ENCODE measurements at regions not wholly inside any gene's neighbourhood (a gene's known extent, or its start where the extent isn't known, plus 50 kb on each side); places are given as distances from the start of the nearest gene placed in this dataset.

- Mint-ChIP-seq H3K4me3 (ENCODE audit: low read depth) (no peak overlapping the region), H3K9me3 (peaks cover 38% of the 10 kb centered on the region), H3K4me1 (ENCODE audit: low read depth) (no peaks in the 10 kb centered on the region), H3K27ac (no peak overlapping the region), H3K27me3 (ENCODE audit: low read depth) (no peaks in the 10 kb centered on the region), H3K36me3 (ENCODE audit: low read depth) (no peaks in the 10 kb centered on the region)
- intact Hi-C loops (cut with micrococcal nuclease): no loop called here
- DNase-seq (ENCODE audit: low spot score): no peak
These were observed 775.3 kb upstream of the POM121L12 start for GRCh38 chr7:52260046-52260665.

- intact Hi-C loops (cut with micrococcal nuclease): no loop called here
- H3K27ac Mint-ChIP-seq: no peak overlapping the region
These were observed 777.5 kb upstream of the POM121L12 start for GRCh38 chr7:52257890-52258289.

GRCh38 chr7:52254396-52255010 lies 780.9 kb upstream of the POM121L12 start:
- peaks cover 32% of the 10 kb centered on the region for H3K9me3 Mint-ChIP-seq
- no peaks in the 10 kb centered on the region for H3K36me3 Mint-ChIP-seq (ENCODE audit: low read depth)
- H3K27me3 Mint-ChIP-seq (ENCODE audit: low read depth): no peaks in the 10 kb centered on the region
- no peaks in the 10 kb centered on the region for H3K4me1 Mint-ChIP-seq (ENCODE audit: low read depth)
- DNase-seq (ENCODE audit: low spot score): no peak
- intact Hi-C loops (cut with micrococcal nuclease): no loop called here
- H3K4me3 Mint-ChIP-seq (ENCODE audit: low read depth): no peak overlapping the region
- no peak overlapping the region for H3K27ac Mint-ChIP-seq

More at GRCh38 chr7:52257890-52258289, 777.5 kb upstream of the POM121L12 start:
- Mint-ChIP-seq H3K36me3 (ENCODE audit: low read depth) (no peaks in the 10 kb centered on the region), H3K27me3 (ENCODE audit: low read depth) (no peaks in the 10 kb centered on the region), H3K9me3 (peaks cover 25% of the 10 kb centered on the region), H3K4me3 (ENCODE audit: low read depth) (no peak overlapping the region), H3K4me1 (ENCODE audit: low read depth) (no peaks in the 10 kb centered on the region)
- DNase-seq (ENCODE audit: low spot score): no peak

GRCh38 chr7:52253953-52254352 lies 781.5 kb upstream of the POM121L12 start:
- Mint-ChIP-seq H3K36me3 (ENCODE audit: low read depth) (no peaks in the 10 kb centered on the region), H3K27me3 (ENCODE audit: low read depth) (no peaks in the 10 kb centered on the region), H3K4me3 (ENCODE audit: low read depth) (no peak overlapping the region), H3K4me1 (ENCODE audit: low read depth) (no peaks in the 10 kb centered on the region), H3K27ac (no peak overlapping the region), H3K9me3 (peaks cover 35% of the 10 kb centered on the region)
- DNase-seq (ENCODE audit: low spot score): no peak
- intact Hi-C loops (cut with micrococcal nuclease): no loop called here

GRCh38 chr7:52249741-52250140 lies 785.7 kb upstream of the POM121L12 start:
- Mint-ChIP-seq H3K36me3 (ENCODE audit: low read depth) (no peaks in the 10 kb centered on the region), H3K27ac (no peak overlapping the region), H3K4me1 (ENCODE audit: low read depth) (no peaks in the 10 kb centered on the region), H3K4me3 (ENCODE audit: low read depth) (no peak overlapping the region), H3K27me3 (ENCODE audit: low read depth) (no peaks in the 10 kb centered on the region), H3K9me3 (peaks cover 38% of the 10 kb centered on the region)
- no peak for DNase-seq (ENCODE audit: low spot score)
- intact Hi-C loops (cut with micrococcal nuclease): no loop called here

- Mint-ChIP-seq H3K36me3 (ENCODE audit: low read depth) (no peaks in the 10 kb centered on the region), H3K4me3 (ENCODE audit: low read depth) (no peak overlapping the region), H3K9me3 (peaks cover 49% of the 10 kb centered on the region), H3K27ac (no peak overlapping the region), H3K27me3 (ENCODE audit: low read depth) (no peaks in the 10 kb centered on the region), H3K4me1 (ENCODE audit: low read depth) (no peaks in the 10 kb centered on the region)
- intact Hi-C loops (cut with micrococcal nuclease): no loop called here
- DNase-seq (ENCODE audit: low spot score): no peak
These were observed 787.9 kb upstream of the POM121L12 start for GRCh38 chr7:52247518-52247917.

GRCh38 chr7:52243685-52244084 lies 791.7 kb upstream of the POM121L12 start:
- no peaks in the 10 kb centered on the region for H3K27me3 Mint-ChIP-seq (ENCODE audit: low read depth)
- no peak for DNase-seq (ENCODE audit: low spot score)
- H3K4me3 Mint-ChIP-seq (ENCODE audit: low read depth): no peak overlapping the region
- no peaks in the 10 kb centered on the region for H3K36me3 Mint-ChIP-seq (ENCODE audit: low read depth)
- H3K9me3 Mint-ChIP-seq: peaks cover 47% of the 10 kb centered on the region
- H3K27ac Mint-ChIP-seq: no peak overlapping the region
- no peaks in the 10 kb centered on the region for H3K4me1 Mint-ChIP-seq (ENCODE audit: low read depth)
- intact Hi-C loops (cut with micrococcal nuclease): no loop called here

GRCh38 chr7:52233248-52233647 lies 802.2 kb upstream of the POM121L12 start:
- intact Hi-C loops (cut with micrococcal nuclease): no loop called here
- no peaks in the 10 kb centered on the region for H3K27me3 Mint-ChIP-seq (ENCODE audit: low read depth)
- H3K27ac Mint-ChIP-seq: no peak overlapping the region
- no peaks in the 10 kb centered on the region for H3K36me3 Mint-ChIP-seq (ENCODE audit: low read depth)
- no peaks in the 10 kb centered on the region for H3K4me1 Mint-ChIP-seq (ENCODE audit: low read depth)
- H3K4me3 Mint-ChIP-seq (ENCODE audit: low read depth): no peak overlapping the region
- peaks cover 58% of the 10 kb centered on the region for H3K9me3 Mint-ChIP-seq
- no peak for DNase-seq (ENCODE audit: low spot score)

- Mint-ChIP-seq H3K4me3 (ENCODE audit: low read depth) (no peak overlapping the region), H3K36me3 (ENCODE audit: low read depth) (no peaks in the 10 kb centered on the region), H3K27me3 (ENCODE audit: low read depth) (no peaks in the 10 kb centered on the region), H3K27ac (no peak overlapping the region), H3K4me1 (ENCODE audit: low read depth) (no peaks in the 10 kb centered on the region), H3K9me3 (peaks cover 26% of the 10 kb centered on the region)
- intact Hi-C loops (cut with micrococcal nuclease): no loop called here
- no peak for DNase-seq (ENCODE audit: low spot score)
These were observed 823.5 kb upstream of the POM121L12 start for GRCh38 chr7:52211930-52212329.

GRCh38 chr7:52209614-52210013 lies 825.8 kb upstream of the POM121L12 start:
- H3K4me1 Mint-ChIP-seq (ENCODE audit: low read depth): no peaks in the 10 kb centered on the region
- H3K9me3 Mint-ChIP-seq: peaks cover 36% of the 10 kb centered on the region
- no peaks in the 10 kb centered on the region for H3K27me3 Mint-ChIP-seq (ENCODE audit: low read depth)

GRCh38 chr7:52197221-52197620 lies 838.2 kb upstream of the POM121L12 start:
- Mint-ChIP-seq H3K4me1 (ENCODE audit: low read depth) (no peaks in the 10 kb centered on the region), H3K4me3 (ENCODE audit: low read depth) (no peak overlapping the region), H3K36me3 (ENCODE audit: low read depth) (no peaks in the 10 kb centered on the region), H3K9me3 (peaks cover 34% of the 10 kb centered on the region), H3K27ac (no peak overlapping the region), H3K27me3 (ENCODE audit: low read depth) (no peaks in the 10 kb centered on the region)
- intact Hi-C loops (cut with micrococcal nuclease): no loop called here
- no peak for DNase-seq (ENCODE audit: low spot score)

More at GRCh38 chr7:52209614-52210013, 825.8 kb upstream of the POM121L12 start:
- no peaks in the 10 kb centered on the region for H3K36me3 Mint-ChIP-seq (ENCODE audit: low read depth)
- no peak overlapping the region for H3K4me3 Mint-ChIP-seq (ENCODE audit: low read depth)
- intact Hi-C loops (cut with micrococcal nuclease): no loop called here
- no peak overlapping the region for H3K27ac Mint-ChIP-seq
- no peak for DNase-seq (ENCODE audit: low spot score)

GRCh38 chr7:52195664-52196063 lies 839.8 kb upstream of the POM121L12 start:
- intact Hi-C loops (cut with micrococcal nuclease): no loop called here
- H3K9me3 Mint-ChIP-seq: peaks cover 37% of the 10 kb centered on the region
- no peak overlapping the region for H3K4me3 Mint-ChIP-seq (ENCODE audit: low read depth)

GRCh38 chr7:52189153-52189778 lies 846.2 kb upstream of the POM121L12 start:
- Mint-ChIP-seq H3K4me1 (ENCODE audit: low read depth) (no peaks in the 10 kb centered on the region), H3K27ac (no peak overlapping the region), H3K9me3 (peaks cover 35% of the 10 kb centered on the region), H3K36me3 (ENCODE audit: low read depth) (no peaks in the 10 kb centered on the region), H3K4me3 (ENCODE audit: low read depth) (no peak overlapping the region), H3K27me3 (ENCODE audit: low read depth) (no peaks in the 10 kb centered on the region)
- intact Hi-C loops (cut with micrococcal nuclease): no loop called here
- no peak for DNase-seq (ENCODE audit: low spot score)

More at GRCh38 chr7:52195664-52196063, 839.8 kb upstream of the POM121L12 start:
- Mint-ChIP-seq H3K36me3 (ENCODE audit: low read depth) (no peaks in the 10 kb centered on the region), H3K27ac (no peak overlapping the region), H3K4me1 (ENCODE audit: low read depth) (no peaks in the 10 kb centered on the region), H3K27me3 (ENCODE audit: low read depth) (no peaks in the 10 kb centered on the region)
- no peak for DNase-seq (ENCODE audit: low spot score)

Measured in activated T-helper 2 cell treated with anti-CD3 and anti-CD28 coated beads, Interferon-gamma antibody, Interleukin-2, Interleukin-4, amounts not matched to agents 10 μg/mL and 5 μg/mL and 100 μg/mL, durations not matched to agents 14 hours and 24 hours and 36 hours (primary cell).